NB4 (cell line): ENCODE measurements at regions not wholly inside any gene's neighbourhood (a gene's known extent, or its start where the extent isn't known, plus 50 kb on each side); places are given as distances from the start of the nearest gene placed in this dataset.
A peak's percentile ranks its signal among the peaks of the same experiment; 100 is the strongest.

ENCODE experiments used
- POLR2A ChIP-seq: IDR thresholded peaks from 2 replicates; pipeline ENCODE4 v1.6.1; 2011; ENCODE audit warnings: mild to moderate bottlenecking; ENCODE audit not compliant: insufficient read length; ENCODE audit errors: extremely low read depth
- TF ChIP-seq, protein P1 (sequence below): IDR thresholded peaks from one replicate; pipeline ENCODE4 v1.5.1; 2012; ENCODE audit warnings: low read depth, low read length

DNA sequence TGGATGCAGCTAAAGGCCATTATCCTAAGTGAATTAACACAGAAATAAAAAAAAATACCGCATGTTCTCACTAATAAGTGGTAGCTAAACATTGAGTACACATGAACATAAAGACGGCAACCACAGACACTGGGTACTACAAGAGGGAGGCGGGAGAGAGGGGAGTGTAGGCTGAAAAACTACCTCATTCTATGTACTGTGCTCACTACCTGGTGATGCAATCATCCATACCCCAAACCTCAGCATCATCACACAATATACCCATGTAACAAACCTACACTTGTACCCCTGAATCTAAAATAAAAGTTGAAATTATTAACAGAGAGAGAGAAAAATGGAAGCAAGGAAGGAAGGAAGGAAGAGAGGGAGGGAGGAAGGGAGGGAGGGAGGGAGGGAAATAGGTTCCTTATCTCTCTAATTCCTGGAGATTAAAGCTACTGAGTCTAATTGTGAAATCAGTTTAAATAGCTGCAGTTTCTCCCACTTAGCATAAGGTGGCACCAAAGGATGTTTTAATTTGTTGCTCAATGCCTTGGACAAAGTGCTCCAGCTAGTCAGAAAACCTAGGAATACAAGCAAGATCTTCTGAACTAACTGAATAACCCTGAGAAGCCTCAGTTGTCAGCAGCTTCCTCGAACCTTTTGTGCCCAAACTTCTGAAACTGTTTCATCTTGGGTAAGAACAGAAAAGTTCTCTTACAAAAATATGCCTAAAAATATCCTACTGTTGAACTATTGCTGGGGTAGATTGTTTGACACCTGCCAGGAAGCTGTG is 79.4 kb upstream of the ATP11B start:
- TF ChIP-seq, protein P1, sequence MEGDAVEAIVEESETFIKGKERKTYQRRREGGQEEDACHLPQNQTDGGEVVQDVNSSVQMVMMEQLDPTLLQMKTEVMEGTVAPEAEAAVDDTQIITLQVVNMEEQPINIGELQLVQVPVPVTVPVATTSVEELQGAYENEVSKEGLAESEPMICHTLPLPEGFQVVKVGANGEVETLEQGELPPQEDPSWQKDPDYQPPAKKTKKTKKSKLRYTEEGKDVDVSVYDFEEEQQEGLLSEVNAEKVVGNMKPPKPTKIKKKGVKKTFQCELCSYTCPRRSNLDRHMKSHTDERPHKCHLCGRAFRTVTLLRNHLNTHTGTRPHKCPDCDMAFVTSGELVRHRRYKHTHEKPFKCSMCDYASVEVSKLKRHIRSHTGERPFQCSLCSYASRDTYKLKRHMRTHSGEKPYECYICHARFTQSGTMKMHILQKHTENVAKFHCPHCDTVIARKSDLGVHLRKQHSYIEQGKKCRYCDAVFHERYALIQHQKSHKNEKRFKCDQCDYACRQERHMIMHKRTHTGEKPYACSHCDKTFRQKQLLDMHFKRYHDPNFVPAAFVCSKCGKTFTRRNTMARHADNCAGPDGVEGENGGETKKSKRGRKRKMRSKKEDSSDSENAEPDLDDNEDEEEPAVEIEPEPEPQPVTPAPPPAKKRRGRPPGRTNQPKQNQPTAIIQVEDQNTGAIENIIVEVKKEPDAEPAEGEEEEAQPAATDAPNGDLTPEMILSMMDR: peak; percentile 54
- TF ChIP-seq POLR2A: no peak
